IMR-90 (cell line): ENCODE measurements at regions not wholly inside any gene's neighbourhood (a gene's known extent, or its start where the extent isn't known, plus 50 kb on each side); places are given as distances from the start of the nearest gene placed in this dataset.

ENCODE experiments used
- ATAC-seq: fragments of 200-7000 bp; cut with Tn5 transposase; 2 replicates; pipeline ENCODE4 v1.9.1; 2020; ENCODE audit warnings: low read depth, mild to moderate bottlenecking, moderate library complexity
- BruUV-seq: library from RNA; stranded (reverse); fragments of 400-500 nt; replicated peaks from 2 replicates; lab custom pipeline; 2021; lab: Mats Ljungman, UMichigan
- CTCF ChIA-PET: fragments of 300-600 bp; formaldehyde crosslinking; extraction: SDS; loops from one replicate; lab custom pipeline; 2021; ENCODE audit warnings: antibody characterized with exemption; lab: Yijun Ruan, JAX
- POLR2A ChIA-PET: fragments of 300-600 bp; sonication (Branson Sonifier 250); formaldehyde crosslinking; loops from one replicate; lab custom pipeline; 2022; ENCODE audit warnings: antibody characterized with exemption; ENCODE audit not compliant: unreplicated experiment; lab: Charles Lee
- DNase-seq: peaks from one replicate; pipeline ENCODE4 v3.0.0; 2013
- H2AFZ ChIP-seq: replicated peaks from 2 replicates; pipeline ENCODE3; 2013; ENCODE audit warnings: low read length, mild to moderate bottlenecking; ENCODE audit not compliant: poor library complexity
- H2AK5ac ChIP-seq: 2 replicates; pipeline ENCODE4 v1.6.1; 2013; ENCODE audit warnings: low read depth, low read length, inconsistent platforms
- H2AK9ac ChIP-seq: replicated peaks from 2 replicates; pipeline ENCODE3; 2013; ENCODE audit warnings: mild to moderate bottlenecking, low read depth, low read length, moderate library complexity; ENCODE audit not compliant: poor library complexity
- H2BK120ac ChIP-seq: 2 replicates; pipeline ENCODE4 v1.6.1; 2013; ENCODE audit warnings: low read depth, low read length, inconsistent platforms
- H2BK15ac ChIP-seq: 3 replicates; pipeline ENCODE4 v1.6.1; 2013; ENCODE audit warnings: low read depth, low read length, inconsistent platforms
- H2BK20ac ChIP-seq: 2 replicates; pipeline ENCODE4 v1.6.1; 2013; ENCODE audit warnings: low read depth, mild to moderate bottlenecking, inconsistent platforms, low read length, moderate library complexity
- H2BK5ac ChIP-seq: 2 replicates; pipeline ENCODE4 v1.6.1; 2013; ENCODE audit warnings: mild to moderate bottlenecking, low read depth, low read length, inconsistent platforms; ENCODE audit not compliant: poor library complexity, severe bottlenecking
- H3K14ac ChIP-seq: replicated peaks from 2 replicates; pipeline ENCODE4 v1.6.1; 2013; ENCODE audit warnings: low read depth, low read length, inconsistent platforms
- H3K18ac ChIP-seq: 2 replicates; pipeline ENCODE4 v1.6.1; 2013; ENCODE audit warnings: low read depth, low read length, control low read depth
- H3K23ac ChIP-seq: 2 replicates; pipeline ENCODE4 v1.6.1; 2013; ENCODE audit warnings: low read depth, low read length, inconsistent platforms
- H3K27ac ChIP-seq: 2 replicates; pipeline ENCODE4 v1.5.1; 2013; ENCODE audit warnings: mild to moderate bottlenecking, control low read depth, low read length; ENCODE audit not compliant: insufficient read depth
- H3K27me3 ChIP-seq: 2 replicates; pipeline ENCODE4 v1.6.1; 2013; ENCODE audit warnings: low read length; ENCODE audit not compliant: control insufficient read depth, insufficient read depth
- H3K36me3 ChIP-seq: 2 replicates; pipeline ENCODE4 v1.6.1; 2013; ENCODE audit warnings: low read length, mixed read lengths; ENCODE audit not compliant: control insufficient read depth, insufficient read depth
- H3K4ac ChIP-seq: 2 replicates; pipeline ENCODE4 v1.6.1; 2013; ENCODE audit warnings: low read depth, low read length, inconsistent platforms
- H3K4me1 ChIP-seq: 2 replicates; pipeline ENCODE4 v1.6.1; 2013; ENCODE audit warnings: low read length, mixed read lengths; ENCODE audit not compliant: control insufficient read depth, insufficient read depth
- H3K4me2 ChIP-seq: 2 replicates; pipeline ENCODE4 v1.6.1; 2013; ENCODE audit warnings: low read depth, mild to moderate bottlenecking, control low read depth, low read length, moderate library complexity
- H3K4me3 ChIP-seq: 2 replicates; pipeline ENCODE4 v1.5.1; 2013; ENCODE audit warnings: low read depth, mild to moderate bottlenecking, control low read depth, low read length, moderate library complexity; ENCODE audit not compliant: insufficient read depth
- H3K56ac ChIP-seq: 2 replicates; pipeline ENCODE4 v1.6.1; 2013; ENCODE audit warnings: low read length, inconsistent platforms; ENCODE audit not compliant: insufficient read depth; ENCODE audit errors: extremely low read depth
- H3K79me1 ChIP-seq, 2 experiments: 2 replicates each; pipeline ENCODE4 v1.6.1; 2013; ENCODE audit warnings: low read length in 2 of 2, inconsistent platforms in 1 of 2, low read depth in 1 of 2
- H3K9ac ChIP-seq: 2 replicates; pipeline ENCODE4 v1.6.1; 2013; ENCODE audit warnings: low read depth, low read length, control low read depth
- H3K9me1 ChIP-seq: 2 replicates; pipeline ENCODE4 v1.6.1; 2013; ENCODE audit warnings: low read length, inconsistent platforms; ENCODE audit not compliant: insufficient read depth
- H3K9me3 ChIP-seq: 2 replicates; pipeline ENCODE4 v1.6.1; 2013; ENCODE audit warnings: low read length; ENCODE audit not compliant: control insufficient read depth, insufficient read depth
- H4K20me1 ChIP-seq: 2 replicates; pipeline ENCODE4 v1.6.1; 2013; ENCODE audit warnings: low read length, inconsistent platforms; ENCODE audit not compliant: insufficient read depth
- H4K5ac ChIP-seq: 2 replicates; pipeline ENCODE4 v1.6.1; 2013; ENCODE audit warnings: mild to moderate bottlenecking, low read depth, low read length, control low read depth
- H4K8ac ChIP-seq, 2 experiments: 2 replicates each; pipeline ENCODE4 v1.6.1; 2013; ENCODE audit warnings: low read depth in 2 of 2, low read length in 2 of 2, control low read depth in 1 of 2, inconsistent platforms in 1 of 2
- H4K91ac ChIP-seq: 2 replicates; pipeline ENCODE4 v1.6.1; 2013; ENCODE audit warnings: low read depth, low read length, inconsistent platforms; ENCODE audit not compliant: insufficient read depth
- BHLHE40 ChIP-seq: fragments of 150-350 bp; IDR thresholded peaks from 2 replicates; pipeline ENCODE4 v1.6.1; 2016; ENCODE audit warnings: mild to moderate bottlenecking, low read depth, low read length
- CEBPB ChIP-seq: IDR thresholded peaks from 2 replicates; pipeline ENCODE4 v1.6.1; 2012; ENCODE audit warnings: low read depth, low read length, improper control_type of control experiment
- CTCF ChIP-seq: conservative IDR thresholded peaks from 2 replicates; pipeline ENCODE4 v1.5.1; 2012; ENCODE audit warnings: mild to moderate bottlenecking, low read depth, low read length, improper control_type of control experiment
- FOS ChIP-seq: fragments of 150-350 bp; IDR thresholded peaks from 2 replicates; pipeline ENCODE4 v1.6.1; 2016; ENCODE audit warnings: low read depth, low read length
- MAFK ChIP-seq: IDR thresholded peaks from 2 replicates; pipeline ENCODE4 v1.6.1; 2012; ENCODE audit warnings: low read depth, low read length, improper control_type of control experiment
- MAZ ChIP-seq: IDR thresholded peaks from 2 replicates; pipeline ENCODE4 v1.6.1; 2012; ENCODE audit warnings: low read depth, mild to moderate bottlenecking, low read length, improper control_type of control experiment, moderate library complexity, borderline replicate concordance
- POLR2A ChIP-seq: IDR thresholded peaks from 2 replicates; pipeline ENCODE4 v1.6.1; 2012; ENCODE audit warnings: mild to moderate bottlenecking, low read depth, low read length
- RAD21 ChIP-seq: IDR thresholded peaks from 2 replicates; pipeline ENCODE4 v1.6.1; 2012; ENCODE audit warnings: low read length, improper control_type of control experiment
- RCOR1 ChIP-seq: IDR thresholded peaks from 2 replicates; pipeline ENCODE4 v1.6.1; 2012; ENCODE audit warnings: mild to moderate bottlenecking, low read length, improper control_type of control experiment; ENCODE audit not compliant: insufficient replicate concordance
- RFX5 ChIP-seq: IDR thresholded peaks from 2 replicates; pipeline ENCODE4 v1.8.0; 2012; ENCODE audit warnings: low read depth, mild to moderate bottlenecking, low read length, moderate library complexity
- SMC3 ChIP-seq: fragments of 150-350 bp; IDR thresholded peaks from 2 replicates; pipeline ENCODE4 v1.6.1; 2016; ENCODE audit warnings: low read depth, mild to moderate bottlenecking, antibody characterized with exemption, low read length, moderate library complexity
- WGBS, 2 experiments: methylation state at CpG; one replicate each; pipeline versions ENCODE4 v1.1.5 to v1.1.7; 2013; ENCODE audit warnings: missing lambda C conversion rate in 2 of 2; ENCODE audit not compliant: insufficient read length in 1 of 2; ENCODE audit errors: extremely low coverage in 2 of 2; 5-methylcytosine and 5-hydroxymethylcytosine counted together
- dilution Hi-C: fragments of 300-500 bp; cut with HindIII; formaldehyde crosslinking; loops from one replicate; pipeline ENCODE4 v1.14.3; 2018; ENCODE audit warnings: low sequenced_read_pairs; ENCODE audit not compliant: unreplicated experiment
- in situ Hi-C: fragments of 300-500 bp; cut with MboI; formaldehyde crosslinking; loops from 3 replicates; pipeline ENCODE4 v1.14.3; 2019; ENCODE audit warnings: low sequenced_read_pairs, inconsistent platforms, mixed read lengths
- intact Hi-C: fragments of 100-400 bp; cut with micrococcal nuclease; formaldehyde crosslinking; loops from 2 replicates; pipeline ENCODE4 v1.10.0; 2022
- TF ChIP-seq, protein P1 (sequence below): fragments of 150-350 bp; IDR thresholded peaks from 2 replicates; pipeline ENCODE4 v1.6.1; 2016; ENCODE audit warnings: low read depth, mild to moderate bottlenecking, low read length, moderate library complexity, borderline replicate concordance

DNA sequence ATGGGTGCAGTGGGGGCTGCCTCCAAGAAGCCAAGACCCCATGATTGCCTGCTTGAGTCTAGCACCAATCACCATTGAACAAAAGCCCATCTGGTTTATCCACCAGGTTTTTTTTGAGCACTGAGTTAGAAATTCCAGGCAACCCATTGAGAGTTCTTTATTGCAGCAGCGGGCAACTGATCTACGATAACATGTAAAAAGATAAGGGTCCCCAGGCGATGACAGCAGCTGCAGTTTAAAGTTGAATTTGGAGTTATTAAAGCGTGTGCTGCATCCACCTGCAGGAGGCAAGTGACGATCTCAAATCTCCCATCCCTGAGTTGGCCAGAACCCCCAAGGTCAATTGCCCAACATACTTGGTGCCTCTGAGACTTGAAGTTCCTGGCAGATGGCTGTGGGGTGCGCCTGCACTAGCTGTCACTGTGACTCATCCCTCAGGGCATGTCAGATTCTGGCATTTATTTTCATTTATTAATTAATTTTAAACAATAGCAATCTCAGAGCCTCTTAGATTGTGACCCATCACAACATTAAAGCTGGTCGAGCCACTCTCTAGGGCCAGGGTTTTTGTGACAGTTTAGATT lies 290.4 kb upstream of the SULF2 start:
- H3K9me3 ChIP-seq: peaks cover 5% of the 10 kb centered on the region; the same call in 1 of the 2 replicates
- in situ Hi-C loops (no loop called here), dilution Hi-C loops (no loop called here), intact Hi-C loops (no loop called here)
- no TSS peak for BruUV-seq
- H4K91ac ChIP-seq: no peak overlapping the region
- no peak overlapping the region for H3K4me2 ChIP-seq
- H2AFZ ChIP-seq: no peak overlapping the region
- no peak overlapping the region for H3K27ac ChIP-seq
- H3K4ac ChIP-seq: no peak overlapping the region
- H3K14ac ChIP-seq: no peak overlapping the region
- no peak overlapping the region for H2BK5ac ChIP-seq
- no peaks in the 10 kb centered on the region for H3K79me1 ChIP-seq
- POLR2A ChIA-PET: no interaction called here
- H2AK5ac ChIP-seq: no peak overlapping the region
- no peak overlapping the region for H2AK9ac ChIP-seq
- no peak overlapping the region for H2BK120ac ChIP-seq
- H4K5ac ChIP-seq: no peak overlapping the region
- no peaks in the 10 kb centered on the region for H3K4me1 ChIP-seq
- WGBS, 2 experiments: 40% methylated on average over 1 of the region's 7 CpGs; no CpG with 5 or more reads in 1 of the 2 experiments
- DNase-seq: no peak
- no peaks in the 10 kb centered on the region for H3K9me1 ChIP-seq
- no peak overlapping the region for H3K23ac ChIP-seq
- TF ChIP-seq RCOR1 (no peak), CTCF (no peak), MAZ (no peak), RFX5 (no peak), POLR2A (no peak), MAFK (no peak), CEBPB (no peak), RAD21 (no peak), FOS (no peak), BHLHE40 (no peak), SMC3 (no peak)
- TF ChIP-seq, protein P1, sequence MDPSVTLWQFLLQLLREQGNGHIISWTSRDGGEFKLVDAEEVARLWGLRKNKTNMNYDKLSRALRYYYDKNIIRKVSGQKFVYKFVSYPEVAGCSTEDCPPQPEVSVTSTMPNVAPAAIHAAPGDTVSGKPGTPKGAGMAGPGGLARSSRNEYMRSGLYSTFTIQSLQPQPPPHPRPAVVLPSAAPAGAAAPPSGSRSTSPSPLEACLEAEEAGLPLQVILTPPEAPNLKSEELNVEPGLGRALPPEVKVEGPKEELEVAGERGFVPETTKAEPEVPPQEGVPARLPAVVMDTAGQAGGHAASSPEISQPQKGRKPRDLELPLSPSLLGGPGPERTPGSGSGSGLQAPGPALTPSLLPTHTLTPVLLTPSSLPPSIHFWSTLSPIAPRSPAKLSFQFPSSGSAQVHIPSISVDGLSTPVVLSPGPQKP: no peak
- H3K18ac ChIP-seq: no peak overlapping the region
- H3K4me3 ChIP-seq: no peak overlapping the region
- H3K56ac ChIP-seq: no peak overlapping the region
- CTCF ChIA-PET: no interaction called here
- H2BK20ac ChIP-seq: no peak overlapping the region
- no peak overlapping the region for H3K9ac ChIP-seq
- no peak overlapping the region for H4K8ac ChIP-seq
- H3K27me3 ChIP-seq: no peaks in the 10 kb centered on the region; the same call in 1 of the 2 replicates
- no peak overlapping the region for H2BK15ac ChIP-seq
- H3K36me3 ChIP-seq: no peaks in the 10 kb centered on the region
- no peak for ATAC-seq
- H4K20me1 ChIP-seq: no peaks in the 10 kb centered on the region
